Erythroblast (primary cell): ENCODE measurements at regions not wholly inside any gene's neighbourhood (a gene's known extent, or its start where the extent isn't known, plus 50 kb on each side); places are given as distances from the start of the nearest gene placed in this dataset.

Experiments used
- GATA1 ChIP-seq: IDR thresholded peaks from 2 replicates; pipeline ENCODE4 v1.6.1; 2011; ENCODE audit warnings: low read depth, mild to moderate bottlenecking, control low read depth, low read length, moderate library complexity
- POLR2A ChIP-seq: IDR thresholded peaks from 2 replicates; pipeline ENCODE4 v1.6.1; 2011; ENCODE audit warnings: mild to moderate bottlenecking, low read length

- no peak for TF ChIP-seq POLR2A
- TF ChIP-seq GATA1: no peak
Measured at GRCh38 chr7:53437336-53437735, 401.9 kb downstream of the POM121L12 start.
